HepG2 (cell line): ENCODE measurements at regions not wholly inside any gene's neighbourhood (a gene's known extent, or its start where the extent isn't known, plus 50 kb on each side); places are given as distances from the start of the nearest gene placed in this dataset.

Source experiments
- ATAC-seq: fragments of 200-7000 bp; cut with Tn5 transposase; 3 replicates; pipeline ENCODE4 v1.9.1; 2020; ENCODE audit warnings: mild to moderate bottlenecking, moderate library complexity
- BruUV-seq: library from RNA; stranded (reverse); fragments of 400-500 nt; replicated peaks from 2 replicates; lab custom pipeline; 2021; lab: Mats Ljungman, UMichigan
- CTCF ChIA-PET: fragments of 300-600 bp; formaldehyde crosslinking; extraction: SDS; loops from one replicate; lab custom pipeline; 2021; ENCODE audit warnings: low total read pairs, inconsistent platforms, low intra/inter-chr PET ratio; lab: Yijun Ruan, JAX
- POLR2A ChIA-PET: fragments of 350-600 bp; sonication (Branson Sonifier 250); formaldehyde crosslinking; loops from one replicate; lab custom pipeline; 2020; ENCODE audit warnings: antibody characterized with exemption, inconsistent platforms; lab: Yijun Ruan, JAX
- DNase-seq: peaks from one replicate; pipeline ENCODE4 v3.0.0-alpha.2; 2015; ENCODE audit warnings: low spot score
- FAIRE-seq: peaks from 3 replicates; lab custom pipeline; 2011; peaks lifted over from hg19 to GRCh38; lab: Jason Lieb, UNC
- H2AFZ ChIP-seq: one replicate; pipeline ENCODE4 v1.6.1; 2011; ENCODE audit warnings: low read length, inconsistent platforms
- H3K27ac ChIP-seq: fragments of 300-600 bp; 3 replicates; pipeline ENCODE4 v1.8.0; 2011; ENCODE audit warnings: mixed run types, mild to moderate bottlenecking, mixed read lengths, low read length, inconsistent platforms; ENCODE audit not compliant: insufficient read depth; ENCODE audit errors: extremely low read length
- H3K27me3 ChIP-seq, 2 experiments: fragments of 200-600 bp in 1 of 2; 2 replicates in 1 of 2; 3 replicates in 1 of 2; pipeline versions ENCODE4 v1.6.0 to v1.8.0; 2011; ENCODE audit warnings: low read length in 2 of 2, mild to moderate bottlenecking in 2 of 2, moderate library complexity in 2 of 2, inconsistent platforms in 1 of 2; ENCODE audit not compliant: insufficient read depth in 2 of 2, control insufficient read depth in 1 of 2
- H3K36me3 ChIP-seq, 2 experiments: fragments of 200-600 bp in 1 of 2; replicated peaks in 1 of 2; 2 replicates in 1 of 2; 3 replicates in 1 of 2; pipeline versions ENCODE4 v1.5.1 to v1.8.0; 2011; ENCODE audit warnings: low read length in 2 of 2, inconsistent platforms in 1 of 2; ENCODE audit not compliant: insufficient read depth in 2 of 2, control insufficient read depth in 1 of 2
- H3K4me1 ChIP-seq: 2 replicates; pipeline ENCODE4 v1.5.1; 2012; ENCODE audit warnings: low read length, inconsistent platforms; ENCODE audit not compliant: insufficient read depth
- H3K4me2 ChIP-seq: 2 replicates; pipeline ENCODE4 v1.6.0; 2011; ENCODE audit warnings: low read depth, low read length, inconsistent platforms
- H3K4me3 ChIP-seq, 3 experiments: fragments of 200-600 bp in 1 of 3; sonication (generic), shearing (Covaris generic) in 1 of 3; replicated peaks in 1 of 3; 2 replicates each; pipeline ENCODE4 v1.5.1; 2011 to 2016; ENCODE audit warnings: low read length in 3 of 3, inconsistent platforms in 2 of 3, low read depth in 2 of 3, mild to moderate bottlenecking in 2 of 3, control low read depth in 1 of 3, mixed read lengths in 1 of 3; ENCODE audit not compliant: insufficient read depth in 1 of 3
- H3K79me2 ChIP-seq: one replicate; pipeline ENCODE4 v1.6.1; 2011; ENCODE audit warnings: low read length, inconsistent platforms; ENCODE audit not compliant: insufficient read depth
- H3K9ac ChIP-seq: 2 replicates; pipeline ENCODE4 v1.6.0; 2011; ENCODE audit warnings: mild to moderate bottlenecking, low read depth, low read length, inconsistent platforms; ENCODE audit not compliant: insufficient read depth
- H3K9me3 ChIP-seq: 2 replicates; pipeline ENCODE4 v1.5.1; 2012; ENCODE audit warnings: mild to moderate bottlenecking, low read length
- H4K20me1 ChIP-seq: 2 replicates; pipeline ENCODE4 v1.6.0; 2011; ENCODE audit warnings: inconsistent platforms, mild to moderate bottlenecking, low read length, moderate library complexity; ENCODE audit not compliant: insufficient read depth
- IRF9 ChIP-seq: sonication (generic); formaldehyde crosslinking; IDR thresholded peaks from 2 replicates; pipeline ENCODE4 v1.8.0; 2022; ENCODE audit warnings: missing genetic modification reagents, mild to moderate bottlenecking, borderline replicate concordance
- PAF1 ChIP-seq: IDR thresholded peaks from 2 replicates; pipeline ENCODE4 v1.6.1; 2016; ENCODE audit warnings: missing genetic modification reagents, missing compliant biosample characterization
- TRAFD1 ChIP-seq: sonication (generic); formaldehyde crosslinking; IDR thresholded peaks from 2 replicates; pipeline ENCODE4 v1.5.1; 2020; ENCODE audit warnings: missing genetic modification reagents, mild to moderate bottlenecking, borderline replicate concordance
- ZNF34 ChIP-seq: sonication (generic); formaldehyde crosslinking; IDR thresholded peaks from 2 replicates; pipeline ENCODE4 v1.4.0; 2020; ENCODE audit warnings: mild to moderate bottlenecking, missing genetic modification reagents, borderline replicate concordance
- ZNF7 ChIP-seq: IDR thresholded peaks from 2 replicates; pipeline ENCODE4 v1.6.1; 2016; ENCODE audit warnings: missing biosample characterization, missing genetic modification reagents
- WGBS: methylation state at CpG from one replicate; pipeline ENCODE4 v1.1.6; 2017; ENCODE audit warnings: low lambda C conversion rate; 5-methylcytosine and 5-hydroxymethylcytosine counted together
- in situ Hi-C: cut with HindIII; loops from 2 replicates; pipeline ENCODE4 v1.10.0; 2017; ENCODE audit warnings: low pct_unique_long_range_greater_than_20kb; ENCODE audit not compliant: extremely low pct_ligation_motif_present
- intact Hi-C: fragments of 100-400 bp; cut with micrococcal nuclease; formaldehyde crosslinking; loops from one replicate; pipeline ENCODE4 v1.10.0; 2022; ENCODE audit not compliant: unreplicated experiment
- TF ChIP-seq, protein P1 (sequence below): sonication (generic); formaldehyde crosslinking; IDR thresholded peaks from 2 replicates; pipeline ENCODE4 v1.8.1; 2023; ENCODE audit warnings: mild to moderate bottlenecking, missing genetic modification reagents

DNA sequence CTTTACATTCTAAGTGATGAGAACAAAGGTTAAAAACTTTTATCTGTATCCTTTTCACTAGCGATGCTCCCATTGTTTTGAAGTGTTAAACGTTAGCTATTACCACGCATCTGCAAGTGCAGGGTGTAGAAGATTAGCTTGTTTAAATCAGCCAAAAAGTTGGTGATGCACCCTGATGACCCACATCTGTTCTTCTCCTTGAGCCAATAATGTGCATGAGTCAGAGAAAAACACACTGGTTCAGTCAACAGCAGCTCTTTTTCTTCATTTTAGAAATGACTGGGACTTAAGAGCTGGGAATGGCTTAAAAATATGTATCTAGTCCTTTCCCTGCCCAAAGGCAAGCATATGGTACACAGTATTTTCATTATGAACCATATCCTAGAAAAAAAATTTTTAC lies 323.5 kb upstream of the PDE3A start (continued):
- no peak for TF ChIP-seq PAF1 (CRISPR knock-in tag)

GRCh38 chr12:20047901-20048300 lies 320.4 kb upstream of the PDE3A start:
- FAIRE-seq (no peak), ATAC-seq (no peak)
- POLR2A ChIA-PET = no interaction called here
- CTCF ChIA-PET = no interaction called here
- Histone ChIP-seq H3K9ac (no peak overlapping the region), H3K36me3 (no peaks in the 10 kb centered on the region)
- 6% methylated on average over 3 of the region's 3 CpGs for WGBS
- in situ Hi-C loops (no loop called here), intact Hi-C loops (no loop called here)
- no peak for TF ChIP-seq ZNF34 (CRISPR knock-in tag)
- no peak for TF ChIP-seq ZNF7
- TF ChIP-seq PAF1 (CRISPR knock-in tag) = no peak
- TF ChIP-seq, protein P1, sequence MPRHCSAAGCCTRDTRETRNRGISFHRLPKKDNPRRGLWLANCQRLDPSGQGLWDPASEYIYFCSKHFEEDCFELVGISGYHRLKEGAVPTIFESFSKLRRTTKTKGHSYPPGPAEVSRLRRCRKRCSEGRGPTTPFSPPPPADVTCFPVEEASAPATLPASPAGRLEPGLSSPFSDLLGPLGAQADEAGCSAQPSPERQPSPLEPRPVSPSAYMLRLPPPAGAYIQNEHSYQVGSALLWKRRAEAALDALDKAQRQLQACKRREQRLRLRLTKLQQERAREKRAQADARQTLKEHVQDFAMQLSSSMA (CRISPR knock-in tag) = no peak
- TF ChIP-seq IRF9 (CRISPR knock-in tag) = no peak
- TF ChIP-seq TRAFD1 (CRISPR knock-in tag) = no peak
- TF ChIP-seq, all 625 proteins: peak for 0
- H3K9me3 ChIP-seq = no peaks in the 10 kb centered on the region
- no peaks in the 10 kb centered on the region for H3K27me3 ChIP-seq
- H4K20me1 ChIP-seq = no peaks in the 10 kb centered on the region
- H3K4me2 ChIP-seq = no peak overlapping the region
- BruUV-seq = no TSS peak
- DNase-seq = no peak
- no peaks in the 10 kb centered on the region for H3K4me1 ChIP-seq
- H2AFZ ChIP-seq = no peak overlapping the region
- no peak overlapping the region for H3K27ac ChIP-seq
- H3K79me2 ChIP-seq = no peaks in the 10 kb centered on the region
- no peak overlapping the region for H3K4me3 ChIP-seq
